HG03280 (cell line): ENCODE measurements at regions not wholly inside any gene's neighbourhood (a gene's known extent, or its start where the extent isn't known, plus 50 kb on each side); places are given as distances from the start of the nearest gene placed in this dataset.

Source experiments
- ATAC-seq: cut with Tn5 transposase; IDR thresholded peaks from one replicate; pipeline ENCODE4 v1.9.1; 2021; ENCODE audit warnings: mild to moderate bottlenecking, moderate library complexity; ENCODE audit not compliant: unreplicated experiment

GRCh38 chr9:105059252-105059651, 131.3 kb upstream of the ABCA1 start:
- ATAC-seq: no peak

DNA sequence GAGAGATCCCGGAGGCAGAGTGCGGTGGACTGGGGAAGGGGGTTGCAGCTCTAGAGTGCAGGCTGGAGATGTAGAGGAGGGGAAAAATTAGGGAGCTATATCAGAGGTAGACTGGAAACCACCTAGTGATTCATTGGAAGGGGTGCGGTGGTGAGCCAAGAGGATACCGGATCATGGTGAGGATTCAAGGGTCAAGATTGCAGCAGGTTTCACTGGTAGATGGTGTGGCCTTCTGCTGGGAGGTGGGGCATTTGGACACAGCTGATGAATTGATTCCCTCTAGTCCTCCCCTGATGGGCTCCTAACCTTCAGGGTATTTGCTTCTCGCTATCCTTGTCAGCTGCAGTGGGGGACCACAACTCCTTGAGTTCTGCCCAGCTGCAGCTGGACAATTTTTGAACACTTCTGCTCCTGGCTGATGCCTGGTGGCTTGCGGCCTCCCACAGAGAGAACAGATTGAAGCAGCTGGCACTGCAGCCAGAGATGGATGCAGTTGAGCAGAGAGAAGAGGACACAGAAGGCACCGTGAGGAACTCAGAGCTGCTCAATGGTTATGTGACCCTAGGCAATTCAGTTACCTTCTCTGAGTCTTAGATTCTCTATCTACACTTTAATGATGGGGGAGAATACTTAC, 134.4 kb upstream of the ABCA1 start:
- no peak for ATAC-seq

- ATAC-seq: no peak
These were observed 136.5 kb upstream of the ABCA1 start for GRCh38 chr9:105064248-105065097.

DNA sequence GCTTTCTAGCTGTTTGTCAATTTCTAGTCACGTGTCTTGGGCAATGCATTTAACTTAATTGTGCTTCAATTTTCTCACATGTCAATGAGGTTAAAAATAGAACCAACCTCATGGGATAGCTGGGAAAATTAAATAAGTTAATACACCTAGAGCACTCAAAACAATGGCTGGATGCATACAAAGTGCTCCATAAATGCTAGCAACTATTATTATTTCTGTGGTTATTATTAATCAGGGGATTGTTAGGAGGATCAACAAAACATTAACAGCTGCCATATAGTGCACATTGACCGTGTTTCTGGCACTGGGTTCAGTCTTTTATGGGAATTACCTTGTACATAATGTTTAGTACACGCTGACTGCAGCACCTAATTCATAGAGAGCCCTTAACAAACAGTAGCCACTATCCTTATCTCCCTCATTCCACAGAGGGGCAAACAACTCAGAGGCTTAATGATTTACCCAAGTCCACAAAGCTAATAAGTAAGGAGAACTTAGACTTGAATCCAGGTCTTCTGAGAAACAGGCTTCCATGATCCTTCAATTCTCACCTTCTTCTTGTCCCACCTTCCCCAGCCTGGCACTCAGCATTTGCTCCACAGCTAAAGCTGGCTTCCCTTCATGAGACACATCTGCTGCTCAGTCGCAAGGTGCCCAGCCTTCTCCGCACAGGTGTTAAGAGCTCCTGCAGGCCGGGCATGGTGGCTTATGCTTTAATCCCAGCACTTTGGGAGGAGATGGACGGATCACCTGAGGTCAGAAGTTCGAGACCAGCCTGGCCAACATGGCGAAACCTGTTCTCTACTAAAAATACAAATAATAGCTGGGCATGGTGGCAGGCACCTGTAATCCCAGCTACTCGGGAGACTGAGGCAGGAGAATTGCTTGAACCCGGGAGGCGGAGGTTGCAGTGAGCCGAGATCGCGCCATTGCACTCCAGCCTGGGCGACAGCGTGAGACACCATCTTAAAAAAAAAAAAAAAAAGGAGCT, 137.4 kb upstream of the ABCA1 start:
- ATAC-seq: no peak

GRCh38 chr9:105066275-105066865, 138.4 kb upstream of the ABCA1 start:
- no peak for ATAC-seq

GRCh38 chr9:105067895-105068580, 140.1 kb upstream of the ABCA1 start:
- no peak for ATAC-seq

DNA sequence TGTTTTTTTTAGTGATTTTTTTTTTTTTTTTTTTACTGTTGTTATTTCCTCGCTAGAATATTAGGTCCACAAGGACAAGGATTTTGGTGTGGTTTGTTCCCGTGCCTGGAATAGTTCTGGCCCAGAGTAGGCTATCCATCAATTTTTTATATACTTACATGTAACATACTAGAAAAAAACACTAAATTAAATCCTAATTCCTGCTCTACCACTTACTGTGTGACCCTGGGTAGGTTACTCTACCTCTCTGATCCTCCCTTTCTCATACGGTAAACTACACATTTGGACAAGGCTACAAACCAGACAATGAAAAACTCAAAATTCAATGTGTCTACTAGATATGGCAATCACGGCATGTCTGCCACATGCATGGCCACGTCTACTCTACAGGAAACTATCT, 141.3 kb upstream of the ABCA1 start:
- ATAC-seq: no peak

- ATAC-seq: no peak
These were observed 141.7 kb upstream of the ABCA1 start for GRCh38 chr9:105069696-105070095.

DNA sequence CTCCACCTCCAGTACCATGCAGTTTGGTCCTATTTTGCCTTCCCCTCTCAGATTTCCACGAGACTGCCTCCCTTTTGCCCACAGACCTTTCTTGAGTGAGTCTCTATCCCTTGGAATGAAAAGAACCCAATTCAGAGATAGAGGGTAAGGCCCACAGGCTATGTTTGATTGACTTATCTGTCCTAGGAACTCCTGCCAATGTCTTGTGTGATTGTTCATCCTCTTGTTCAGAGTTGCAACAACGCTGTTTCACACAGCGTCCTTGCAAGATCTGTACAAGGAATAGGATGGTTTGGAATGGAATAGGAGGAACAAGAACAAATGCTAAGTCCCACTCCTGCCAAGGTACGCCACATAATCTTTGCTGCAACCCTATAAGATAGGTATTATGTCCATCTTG, 142.2 kb upstream of the ABCA1 start:
- ATAC-seq: no peak

GRCh38 chr9:105072476-105072875, 144.5 kb upstream of the ABCA1 start:
- no peak for ATAC-seq

DNA sequence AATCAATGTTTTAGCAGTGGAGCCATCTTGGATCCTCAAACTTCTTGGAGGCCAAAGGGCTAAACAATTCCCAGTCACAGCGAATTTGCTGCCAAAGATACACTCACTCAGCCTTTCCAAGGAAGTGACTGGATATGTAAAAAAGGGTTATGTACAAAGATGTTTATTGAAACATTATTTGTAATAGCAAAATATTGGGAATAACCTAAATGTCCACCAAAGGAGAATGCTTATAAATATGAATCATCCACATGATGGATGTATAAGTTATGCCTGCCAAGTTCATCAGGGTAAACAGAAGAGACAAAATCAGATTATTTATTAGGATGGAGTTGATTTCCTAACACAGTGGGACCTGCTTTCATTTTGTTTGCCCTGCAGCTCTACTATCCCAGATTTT, 145.2 kb upstream of the ABCA1 start:
- ATAC-seq: no peak

DNA sequence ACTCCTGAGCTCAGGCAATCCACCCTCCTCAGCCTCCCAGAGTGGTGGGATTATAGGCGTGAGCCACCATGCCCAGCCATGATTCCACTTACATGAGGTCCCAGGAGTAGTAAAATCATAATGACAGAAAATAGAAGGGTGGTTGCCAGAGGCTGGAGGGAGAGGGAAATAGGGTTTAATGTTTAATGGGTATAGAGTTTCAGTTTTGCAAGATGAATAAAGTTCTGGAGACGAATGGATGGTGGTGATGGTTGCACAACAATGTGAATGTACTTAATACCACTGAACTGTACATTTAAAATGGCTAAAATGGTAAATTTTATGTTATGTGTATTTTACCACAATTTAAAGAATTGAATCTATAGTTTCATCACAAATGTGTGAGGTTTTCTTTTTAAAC, 146.5 kb upstream of the ABCA1 start:
- no peak for ATAC-seq

GRCh38 chr9:105076729-105077128, 148.8 kb upstream of the ABCA1 start:
- ATAC-seq: no peak

DNA sequence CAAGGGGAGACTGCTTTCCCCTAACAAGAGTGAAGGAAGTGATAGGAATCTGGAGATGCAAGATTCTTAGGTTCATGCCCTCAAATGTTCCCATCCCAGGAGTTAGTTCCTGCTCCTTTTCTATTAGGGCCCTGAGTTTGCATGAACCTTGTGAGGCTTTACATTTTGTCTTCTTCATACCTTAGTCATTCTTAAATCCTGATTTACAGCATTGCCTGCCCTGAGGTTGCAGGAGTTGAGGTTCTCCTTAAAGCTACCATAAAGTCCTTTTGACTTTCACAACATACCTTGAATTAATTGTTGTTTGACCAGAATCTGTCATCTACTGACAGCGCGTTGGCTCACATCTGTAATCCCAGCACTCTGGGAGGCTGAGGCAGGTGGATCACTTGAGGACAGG, 151.5 kb upstream of the ABCA1 start:
- ATAC-seq: no peak

DNA sequence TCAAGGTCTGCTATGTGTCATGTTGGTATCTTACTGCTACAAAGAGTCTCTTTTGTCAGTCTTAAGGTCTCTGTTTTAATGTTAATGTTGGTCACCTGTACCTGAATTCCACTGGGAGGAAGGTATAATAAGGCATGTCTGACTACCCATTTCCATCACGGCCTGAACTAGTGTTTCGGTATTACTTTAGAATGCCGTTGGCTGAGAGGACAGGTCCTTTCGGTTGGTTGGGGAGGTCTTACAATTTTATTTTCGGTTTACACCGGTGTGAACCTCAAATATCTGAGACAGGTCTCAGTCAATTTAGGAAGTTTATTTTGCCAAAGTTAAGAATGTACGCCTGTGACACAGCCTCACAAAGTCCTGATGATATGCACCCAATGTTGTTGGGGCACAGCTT, 154.9 kb upstream of the ABCA1 start:
- no peak for ATAC-seq

GRCh38 chr9:105083256-105083655, 155.3 kb upstream of the ABCA1 start:
- no peak for ATAC-seq

- ATAC-seq: no peak
These were observed 156.2 kb upstream of the SLC44A1 start for GRCh38 chr9:105087910-105088898.

GRCh38 chr9:105089874-105090273, 154.6 kb upstream of the SLC44A1 start:
- ATAC-seq: no peak

- no peak for ATAC-seq
These were observed 153.3 kb upstream of the SLC44A1 start for GRCh38 chr9:105091004-105091640.
